H9 (cell line): ENCODE measurements at regions not wholly inside any gene's neighbourhood (a gene's known extent, or its start where the extent isn't known, plus 50 kb on each side); places are given as distances from the start of the nearest gene placed in this dataset.

Source experiments
- DNase-seq: peaks from one replicate; pipeline ENCODE4 v3.0.0-alpha.2; 2017
- H2AFZ ChIP-seq: one replicate; pipeline ENCODE4 v1.6.1; 2013; ENCODE audit warnings: mild to moderate bottlenecking, low read length, control low read depth, moderate library complexity
- H2AK5ac ChIP-seq: 2 replicates; pipeline ENCODE4 v1.6.1; 2013; ENCODE audit warnings: low read length, control low read depth, mixed read lengths; ENCODE audit not compliant: insufficient read length
- H2BK120ac ChIP-seq: one replicate; pipeline ENCODE4 v1.6.1; 2013; ENCODE audit warnings: low read depth, mild to moderate bottlenecking, low read length, control low read depth, inconsistent platforms; ENCODE audit not compliant: poor library complexity, severe bottlenecking
- H2BK12ac ChIP-seq: 2 replicates; pipeline ENCODE4 v1.6.1; 2013; ENCODE audit warnings: low read length, control low read depth, mixed read lengths, low read depth; ENCODE audit not compliant: insufficient read length
- H2BK15ac ChIP-seq: 2 replicates; pipeline ENCODE4 v1.6.1; 2013; ENCODE audit warnings: low read depth, low read length, control low read depth
- H2BK20ac ChIP-seq: one replicate; pipeline ENCODE4 v1.6.1; 2013; ENCODE audit warnings: low read depth, mild to moderate bottlenecking, low read length, control low read depth, inconsistent platforms; ENCODE audit not compliant: poor library complexity, severe bottlenecking
- H2BK5ac ChIP-seq: 2 replicates; pipeline ENCODE4 v1.6.1; 2013; ENCODE audit warnings: low read length, control low read depth, mixed read lengths; ENCODE audit not compliant: insufficient read length
- H3K14ac ChIP-seq: 2 replicates; pipeline ENCODE4 v1.6.1; 2013; ENCODE audit warnings: low read length, control low read depth; ENCODE audit not compliant: insufficient read depth
- H3K18ac ChIP-seq: 2 replicates; pipeline ENCODE4 v1.6.1; 2013; ENCODE audit warnings: low read depth, mild to moderate bottlenecking, mixed read lengths, low read length, control low read depth; ENCODE audit not compliant: insufficient read length
- H3K23ac ChIP-seq: 2 replicates; pipeline ENCODE4 v1.6.1; 2013; ENCODE audit warnings: low read length, control low read depth, mixed read lengths, low read depth; ENCODE audit not compliant: insufficient read length
- H3K23me2 ChIP-seq: 2 replicates; pipeline ENCODE4 v1.6.1; 2013; ENCODE audit warnings: low read depth, mild to moderate bottlenecking, mixed read lengths, low read length, control low read depth; ENCODE audit not compliant: insufficient read length, poor library complexity, severe bottlenecking
- H3K27ac ChIP-seq: 2 replicates; pipeline ENCODE4 v1.5.1; 2013; ENCODE audit warnings: low read length, control low read depth, mixed read lengths, low read depth; ENCODE audit not compliant: insufficient read length
- H3K27me3 ChIP-seq: 2 replicates; pipeline ENCODE4 v1.6.1; 2013; ENCODE audit warnings: low read length, control low read depth, inconsistent platforms; ENCODE audit not compliant: insufficient read depth
- H3K4ac ChIP-seq: 2 replicates; pipeline ENCODE4 v1.6.1; 2013; ENCODE audit warnings: low read depth, mild to moderate bottlenecking, control low read depth, inconsistent platforms, low read length, moderate library complexity
- H3K4me1 ChIP-seq: 2 replicates; pipeline ENCODE4 v1.6.1; 2013; ENCODE audit warnings: low read length, control low read depth, inconsistent platforms; ENCODE audit not compliant: insufficient read depth
- H3K4me2 ChIP-seq: 2 replicates; pipeline ENCODE4 v1.6.1; 2013; ENCODE audit warnings: low read length, control low read depth, mixed read lengths; ENCODE audit not compliant: insufficient read length, insufficient read depth
- H3K56ac ChIP-seq: 2 replicates; pipeline ENCODE4 v1.6.1; 2013; ENCODE audit warnings: low read depth, mild to moderate bottlenecking, mixed read lengths, low read length, control low read depth; ENCODE audit not compliant: insufficient read length
- H3K79me1 ChIP-seq: 2 replicates; pipeline ENCODE4 v1.6.1; 2013; ENCODE audit warnings: low read depth, mild to moderate bottlenecking, moderate library complexity, low read length, control low read depth, inconsistent platforms; ENCODE audit not compliant: insufficient read depth, poor library complexity, severe bottlenecking
- H3K79me2 ChIP-seq: 2 replicates; pipeline ENCODE4 v1.6.1; 2013; ENCODE audit warnings: low read length, control low read depth, inconsistent platforms; ENCODE audit not compliant: insufficient read depth
- H3K9ac ChIP-seq: 2 replicates; pipeline ENCODE4 v1.6.1; 2013; ENCODE audit warnings: low read length, control low read depth, mixed read lengths; ENCODE audit not compliant: insufficient read length; ENCODE audit errors: extremely low read depth
- H3K9me3 ChIP-seq: one replicate; pipeline ENCODE4 v1.6.1; 2013; ENCODE audit warnings: low read depth, low read length, inconsistent platforms; ENCODE audit not compliant: control insufficient read depth
- H3T11ph ChIP-seq: one replicate; pipeline ENCODE4 v1.6.1; 2013; ENCODE audit warnings: mild to moderate bottlenecking, low read length, control low read depth, inconsistent platforms
- H4K20me1 ChIP-seq: one replicate; pipeline ENCODE4 v1.6.1; 2013; ENCODE audit not compliant: control insufficient read depth, insufficient read length, insufficient read depth
- H4K5ac ChIP-seq: 2 replicates; pipeline ENCODE4 v1.6.1; 2013; ENCODE audit warnings: low read depth, mild to moderate bottlenecking, mixed read lengths, low read length, control low read depth; ENCODE audit not compliant: insufficient read length
- H4K8ac ChIP-seq: replicated peaks from 2 replicates; pipeline ENCODE4 v1.6.1; 2013; ENCODE audit warnings: low read length, control low read depth, mixed read lengths, low read depth; ENCODE audit not compliant: insufficient read length
- H4K91ac ChIP-seq: 2 replicates; pipeline ENCODE4 v1.6.1; 2013; ENCODE audit warnings: low read depth, mild to moderate bottlenecking, moderate library complexity, mixed read lengths, low read length, control low read depth; ENCODE audit not compliant: insufficient read length
- H3K27ac Mint-ChIP-seq, 3 experiments: 2 replicates in 2 of 3; 3 replicates in 1 of 3; pipeline ENCODE4 v1.8.0; 2020 to 2021; ENCODE audit warnings: mixed read lengths in 3 of 3, mild to moderate bottlenecking in 1 of 3, moderate library complexity in 1 of 3
- H3K27me3 Mint-ChIP-seq: 2 replicates; pipeline ENCODE4 v1.8.0; 2021; ENCODE audit warnings: low read depth, mild to moderate bottlenecking, moderate library complexity, mixed read lengths
- H3K36me3 Mint-ChIP-seq, 3 experiments: 2 replicates in 2 of 3; 3 replicates in 1 of 3; pipeline ENCODE4 v1.8.0; 2020 to 2021; ENCODE audit warnings: low read depth in 3 of 3, mixed read lengths in 3 of 3; ENCODE audit not compliant: insufficient read depth in 1 of 3
- H3K4me1 Mint-ChIP-seq, 2 experiments: 2 replicates each; pipeline ENCODE4 v1.8.0; 2020; ENCODE audit warnings: mixed read lengths in 2 of 2
- H3K4me3 Mint-ChIP-seq, 2 experiments: 2 replicates in 1 of 2; 3 replicates in 1 of 2; pipeline ENCODE4 v1.8.0; 2020 to 2021; ENCODE audit warnings: mild to moderate bottlenecking in 2 of 2, mixed read lengths in 2 of 2, moderate library complexity in 1 of 2
- H3K9me3 Mint-ChIP-seq, 2 experiments: 2 replicates in 1 of 2; 3 replicates in 1 of 2; pipeline ENCODE4 v1.8.0; 2020; ENCODE audit warnings: mild to moderate bottlenecking in 2 of 2, mixed read lengths in 2 of 2, moderate library complexity in 1 of 2
- WGBS: extraction: QIAGEN DNeasy Blood & Tissue Kit; methylation state at CpG from one replicate; pipeline ENCODE4 v1.1.7; 2013; ENCODE audit warnings: missing lambda C conversion rate, low lambda C conversion rate, mixed read lengths; ENCODE audit not compliant: insufficient read length; ENCODE audit errors: extremely low coverage; 5-methylcytosine and 5-hydroxymethylcytosine counted together
- TF ChIP-seq, protein P1 (sequence below): fragments of 200-600 bp; sonication (generic); conservative IDR thresholded peaks from 3 replicates; pipeline ENCODE4 v1.8.0; 2021; ENCODE audit warnings: antibody characterized with exemption, mild to moderate bottlenecking

DNA sequence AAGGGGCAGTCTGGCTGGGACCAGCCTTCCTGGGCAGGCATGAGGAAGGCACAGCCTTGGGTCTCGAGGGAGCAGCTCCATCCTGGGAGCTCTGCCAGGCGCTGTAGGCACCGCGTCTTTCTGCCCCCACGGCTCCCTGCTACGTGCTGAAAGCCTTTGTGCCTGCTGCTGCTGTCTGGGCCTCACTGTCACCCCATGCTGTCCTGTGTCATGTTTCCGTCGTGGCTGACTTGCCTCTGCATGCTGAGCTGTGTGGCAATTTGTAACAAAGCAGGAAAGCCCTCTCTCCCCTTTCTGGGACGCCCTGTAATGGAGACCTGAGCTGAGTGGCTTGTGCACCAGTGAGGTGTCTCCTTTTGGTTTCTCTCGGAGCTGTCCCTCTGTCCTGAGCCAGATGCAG is 152.5 kb downstream of the TSN start:
- Histone ChIP-seq H2BK20ac (no peak overlapping the region), H3K23ac (no peak overlapping the region), H4K20me1 (no peaks in the 10 kb centered on the region), H2BK12ac (no peak overlapping the region), H2BK15ac (no peak overlapping the region), H2AK5ac (no peak overlapping the region), H3K18ac (no peak overlapping the region), H3K27me3 (no peaks in the 10 kb centered on the region), H2BK120ac (no peak overlapping the region), H3K9me3 (no peaks in the 10 kb centered on the region), H3K4ac (no peak overlapping the region), H3K23me2 (no peaks in the 10 kb centered on the region), H2BK5ac (no peak overlapping the region), H4K91ac (no peak overlapping the region), H3K79me2 (no peaks in the 10 kb centered on the region), H3K9ac (no peak overlapping the region), H3K79me1 (no peaks in the 10 kb centered on the region), H3T11ph (no peak overlapping the region), H3K4me1 (no peaks in the 10 kb centered on the region), H3K27ac (no peak overlapping the region), H4K5ac (no peak overlapping the region), H4K8ac (no peak overlapping the region), H2AFZ (no peak overlapping the region), H3K56ac (no peak overlapping the region), H3K4me2 (no peak overlapping the region), H3K14ac (no peak overlapping the region; the same call in 1 of the 2 replicates)
- Mint-ChIP-seq H3K27ac (no peak overlapping the region), H3K27me3 (peaks cover 7% of the 10 kb centered on the region), H3K4me1 (peaks cover 8 to 11% of the 10 kb centered on the region in 2 experiments), H3K9me3 (no peaks in the 10 kb centered on the region), H3K4me3 (no peak overlapping the region), H3K36me3 (no peaks in the 10 kb centered on the region)
- no CpG with 5 or more reads among the region's 10 CpGs for whole genome bisulfite sequencing
- TF ChIP-seq, protein P1, sequence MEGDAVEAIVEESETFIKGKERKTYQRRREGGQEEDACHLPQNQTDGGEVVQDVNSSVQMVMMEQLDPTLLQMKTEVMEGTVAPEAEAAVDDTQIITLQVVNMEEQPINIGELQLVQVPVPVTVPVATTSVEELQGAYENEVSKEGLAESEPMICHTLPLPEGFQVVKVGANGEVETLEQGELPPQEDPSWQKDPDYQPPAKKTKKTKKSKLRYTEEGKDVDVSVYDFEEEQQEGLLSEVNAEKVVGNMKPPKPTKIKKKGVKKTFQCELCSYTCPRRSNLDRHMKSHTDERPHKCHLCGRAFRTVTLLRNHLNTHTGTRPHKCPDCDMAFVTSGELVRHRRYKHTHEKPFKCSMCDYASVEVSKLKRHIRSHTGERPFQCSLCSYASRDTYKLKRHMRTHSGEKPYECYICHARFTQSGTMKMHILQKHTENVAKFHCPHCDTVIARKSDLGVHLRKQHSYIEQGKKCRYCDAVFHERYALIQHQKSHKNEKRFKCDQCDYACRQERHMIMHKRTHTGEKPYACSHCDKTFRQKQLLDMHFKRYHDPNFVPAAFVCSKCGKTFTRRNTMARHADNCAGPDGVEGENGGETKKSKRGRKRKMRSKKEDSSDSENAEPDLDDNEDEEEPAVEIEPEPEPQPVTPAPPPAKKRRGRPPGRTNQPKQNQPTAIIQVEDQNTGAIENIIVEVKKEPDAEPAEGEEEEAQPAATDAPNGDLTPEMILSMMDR = no peak
- no peak for DNase-seq
